Liver (tissue), 3 donors: ENCODE measurements at regions not wholly inside any gene's neighbourhood (a gene's known extent, or its start where the extent isn't known, plus 50 kb on each side); places are given as distances from the start of the nearest gene placed in this dataset.

Experiments
- EGR1 ChIP-seq, 2 donors: IDR thresholded peaks; 2 replicates each; pipeline ENCODE4 v1.6.1; 2016 to 2018; ENCODE audit warnings: antibody characterized with exemption in 2 of 2, low read depth in 2 of 2
- GABPA ChIP-seq, 2 donors: IDR thresholded peaks in 1 of 2; conservative IDR thresholded peaks in 1 of 2; 2 replicates each; pipeline ENCODE4 v1.6.1; 2016; ENCODE audit warnings: antibody characterized with exemption in 2 of 2, mild to moderate bottlenecking in 1 of 2, moderate library complexity in 1 of 2
- HNF4G ChIP-seq: IDR thresholded peaks from 2 replicates; pipeline ENCODE4 v1.6.1; 2016; ENCODE audit warnings: antibody characterized with exemption
- JUND ChIP-seq, 2 donors: IDR thresholded peaks; 2 replicates each; pipeline ENCODE4 v1.6.1; 2016; ENCODE audit warnings: antibody characterized with exemption in 2 of 2
- RAD21 ChIP-seq, 2 donors: IDR thresholded peaks; 2 replicates each; pipeline ENCODE4 v1.6.1; 2016; ENCODE audit warnings: antibody characterized with exemption in 2 of 2, mild to moderate bottlenecking in 2 of 2
- REST ChIP-seq: IDR thresholded peaks from 2 replicates; pipeline ENCODE4 v1.6.1; 2016; ENCODE audit warnings: antibody characterized with exemption, mild to moderate bottlenecking
- SP1 ChIP-seq: IDR thresholded peaks from 2 replicates; pipeline ENCODE4 v1.6.1; 2018; ENCODE audit warnings: antibody characterized with exemption, mild to moderate bottlenecking
- TAF1 ChIP-seq: conservative IDR thresholded peaks from 2 replicates; pipeline ENCODE4 v1.6.1; 2016; ENCODE audit warnings: antibody characterized with exemption, mild to moderate bottlenecking
- YY1 ChIP-seq: IDR thresholded peaks from 2 replicates; pipeline ENCODE4 v1.6.1; 2016; ENCODE audit warnings: antibody characterized with exemption, mild to moderate bottlenecking
- TF ChIP-seq, protein P1 (sequence below): fragments of 150-350 bp; IDR thresholded peaks from 2 replicates; pipeline ENCODE4 v1.5.1; 2017; ENCODE audit warnings: improper control_type of control experiment, low read depth, low read length; ENCODE audit not compliant: missing input control
- TF ChIP-seq, protein P2 (sequence below): IDR thresholded peaks from 2 replicates; pipeline ENCODE4 v1.6.1; 2016; ENCODE audit warnings: antibody characterized with exemption
- donor health status: healthy.
- donor health status: healthy.

- TF ChIP-seq, protein P1, sequence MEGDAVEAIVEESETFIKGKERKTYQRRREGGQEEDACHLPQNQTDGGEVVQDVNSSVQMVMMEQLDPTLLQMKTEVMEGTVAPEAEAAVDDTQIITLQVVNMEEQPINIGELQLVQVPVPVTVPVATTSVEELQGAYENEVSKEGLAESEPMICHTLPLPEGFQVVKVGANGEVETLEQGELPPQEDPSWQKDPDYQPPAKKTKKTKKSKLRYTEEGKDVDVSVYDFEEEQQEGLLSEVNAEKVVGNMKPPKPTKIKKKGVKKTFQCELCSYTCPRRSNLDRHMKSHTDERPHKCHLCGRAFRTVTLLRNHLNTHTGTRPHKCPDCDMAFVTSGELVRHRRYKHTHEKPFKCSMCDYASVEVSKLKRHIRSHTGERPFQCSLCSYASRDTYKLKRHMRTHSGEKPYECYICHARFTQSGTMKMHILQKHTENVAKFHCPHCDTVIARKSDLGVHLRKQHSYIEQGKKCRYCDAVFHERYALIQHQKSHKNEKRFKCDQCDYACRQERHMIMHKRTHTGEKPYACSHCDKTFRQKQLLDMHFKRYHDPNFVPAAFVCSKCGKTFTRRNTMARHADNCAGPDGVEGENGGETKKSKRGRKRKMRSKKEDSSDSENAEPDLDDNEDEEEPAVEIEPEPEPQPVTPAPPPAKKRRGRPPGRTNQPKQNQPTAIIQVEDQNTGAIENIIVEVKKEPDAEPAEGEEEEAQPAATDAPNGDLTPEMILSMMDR: no peak
- TF ChIP-seq TAF1 (no peak), JUND (IDR thresholded peaks at IDR 0.05) (no peak), RAD21 (IDR thresholded peaks at IDR 0.05) (no peak), YY1 (no peak), SP1 (no peak), REST (no peak), HNF4G (no peak), EGR1 (IDR thresholded peaks at IDR 0.05; ENCODE audit: low read depth in 2 of 2) (no peak), GABPA (IDR thresholded peaks at IDR 0.05 in 1 of 2, conservative IDR thresholded peaks at IDR 0.05 in 1 of 2) (no peak)
- TF ChIP-seq, protein P2, sequence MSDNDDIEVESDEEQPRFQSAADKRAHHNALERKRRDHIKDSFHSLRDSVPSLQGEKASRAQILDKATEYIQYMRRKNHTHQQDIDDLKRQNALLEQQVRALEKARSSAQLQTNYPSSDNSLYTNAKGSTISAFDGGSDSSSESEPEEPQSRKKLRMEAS: no peak
Observed at GRCh38 chr5:112112346-112112745, 306.7 kb downstream of the EPB41L4A start.
